ENCODE measurements at regions not wholly inside any gene's neighbourhood (a gene's known extent, or its start where the extent isn't known, plus 50 kb on each side); places are given as distances from the start of the nearest gene placed in this dataset.

DNA sequence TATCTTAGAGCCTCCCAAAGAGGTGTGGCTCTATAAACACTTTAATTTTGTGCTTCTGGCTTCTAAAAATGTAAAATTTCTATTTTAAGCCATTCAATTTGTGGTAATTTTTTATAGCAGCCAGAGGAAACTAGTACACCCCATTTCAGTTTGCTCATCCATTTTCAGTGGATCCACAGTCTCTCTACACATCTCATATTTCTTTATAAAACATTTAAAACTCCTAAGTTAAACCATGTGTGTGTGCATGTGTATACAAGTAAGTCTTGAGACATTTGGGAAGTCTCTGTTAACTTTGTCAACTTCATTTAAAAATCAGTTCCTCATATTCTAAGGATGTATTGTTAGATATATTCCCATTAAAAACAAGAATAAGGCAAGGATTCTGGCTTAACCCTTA is 273.2 kb downstream of the IL15 start:
- H3K4me3 ChIP-seq (ENCODE audit: control extremely low read depth in 1 of 5, extremely low read depth in 1 of 5, insufficient read depth in 1 of 5, low read depth in 2 of 5, low read length in 4 of 5): no peak overlapping the region
- no peak overlapping the region for H3K9ac ChIP-seq (ENCODE audit: low read length)
- no peak overlapping the region for H2AFZ ChIP-seq (ENCODE audit: insufficient read depth, low read depth, low read length, poor library complexity, severe bottlenecking)
- POLR2A ChIA-PET: no interaction called here
- intact Hi-C loops (cut with micrococcal nuclease): no loop called here
- H3K36me3 ChIP-seq (replicated peaks in 1 of 2; ENCODE audit: control extremely low read depth in 1 of 2, control insufficient read depth in 1 of 2, extremely low read depth in 1 of 2, insufficient read depth in 2 of 2, low read length in 1 of 2): no peaks in the 10 kb centered on the region
- H4K20me1 ChIP-seq (ENCODE audit: control insufficient read depth, insufficient read depth, low read length, poor library complexity, severe bottlenecking): no peaks in the 10 kb centered on the region
- no peak for TF ChIP-seq CTCF (IDR thresholded peaks at IDR 0.05)
- no peak for TF ChIP-seq EZH2 (IDR thresholded peaks at IDR 0.05; ENCODE audit: borderline replicate concordance, insufficient read depth, low read depth, low read length, poor library complexity, severe bottlenecking)
- H3K27ac ChIP-seq (ENCODE audit: low read length in 2 of 2): no peak overlapping the region
- DNase-seq (no peak), ATAC-seq (ENCODE audit: low read depth) (no peak)
- Mint-ChIP-seq H3K27me3 (no peaks in the 10 kb centered on the region), H3K27ac (no peak overlapping the region), H3K4me3 (no peak overlapping the region), H3K9me3 (ENCODE audit: insufficient read depth) (no peaks in the 10 kb centered on the region), H3K4me1 (no peaks in the 10 kb centered on the region)
- no peaks in the 10 kb centered on the region for H3K27me3 ChIP-seq (replicated peaks in 1 of 4; ENCODE audit: control extremely low read depth in 1 of 4, control insufficient read depth in 3 of 4, insufficient read depth in 4 of 4, low read length in 3 of 4)
- CTCF ChIA-PET: no interaction called here
- H3K4me2 ChIP-seq (replicated peaks; ENCODE audit: low read depth, low read length, poor library complexity, severe bottlenecking): no peak overlapping the region
- no peaks in the 10 kb centered on the region for H3K9me3 ChIP-seq (ENCODE audit: control extremely low read depth in 1 of 3, control insufficient read depth in 2 of 3, insufficient read depth in 1 of 3, low read length in 2 of 3)
- H3K79me2 ChIP-seq (ENCODE audit: control insufficient read depth, insufficient read depth, low read length): no peaks in the 10 kb centered on the region
- no peaks in the 10 kb centered on the region for H3K4me1 ChIP-seq (ENCODE audit: control insufficient read depth in 2 of 2, insufficient read depth in 2 of 2, low read length in 2 of 2)

DNA sequence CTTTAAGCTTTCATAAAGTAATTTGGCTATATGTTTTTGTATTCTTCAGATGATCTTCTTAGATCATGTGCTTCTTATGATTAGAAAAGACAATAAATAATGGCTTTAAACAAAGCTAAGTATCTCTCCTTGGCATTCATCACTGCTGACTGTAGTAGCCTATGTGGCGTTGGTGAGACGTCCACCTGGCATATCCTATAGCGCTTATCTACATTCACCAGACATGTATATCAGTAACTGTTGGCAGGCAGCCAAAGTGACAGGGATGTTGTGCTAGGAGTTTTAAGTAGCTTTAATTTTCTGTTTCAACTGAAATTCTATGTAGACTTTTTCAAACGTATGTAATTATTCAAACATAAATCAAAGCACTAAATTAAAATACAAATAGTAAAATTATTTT is 276.4 kb downstream of the IL15 start:
- no peaks in the 10 kb centered on the region for H3K79me2 ChIP-seq (ENCODE audit: control insufficient read depth, insufficient read depth, low read length)
- no CpG with 5 or more reads among the region's 4 CpGs for WGBS (ENCODE audit: insufficient coverage)
- H3K4me1 ChIP-seq (ENCODE audit: control insufficient read depth in 2 of 2, insufficient read depth in 2 of 2, low read length in 2 of 2): no peaks in the 10 kb centered on the region
- H3K27ac Mint-ChIP-seq: no peak overlapping the region
- no peaks in the 10 kb centered on the region for H3K4me1 Mint-ChIP-seq
- ATAC-seq (ENCODE audit: low read depth): no peak
- no peaks in the 10 kb centered on the region for H3K27me3 ChIP-seq (replicated peaks in 1 of 4; ENCODE audit: control extremely low read depth in 1 of 4, control insufficient read depth in 3 of 4, insufficient read depth in 4 of 4, low read length in 3 of 4)
- H3K4me3 ChIP-seq (ENCODE audit: control extremely low read depth in 1 of 5, extremely low read depth in 1 of 5, insufficient read depth in 1 of 5, low read depth in 2 of 5, low read length in 4 of 5): no peak overlapping the region
- no peaks in the 10 kb centered on the region for H3K9me3 ChIP-seq (ENCODE audit: control extremely low read depth in 1 of 3, control insufficient read depth in 2 of 3, insufficient read depth in 1 of 3, low read length in 2 of 3)
- no peaks in the 10 kb centered on the region for H3K27me3 Mint-ChIP-seq
- H2AFZ ChIP-seq (ENCODE audit: insufficient read depth, low read depth, low read length, poor library complexity, severe bottlenecking): no peak overlapping the region
- no peak overlapping the region for H3K27ac ChIP-seq (ENCODE audit: low read length in 2 of 2)
- ChIA-PET POLR2A (no interaction called here), CTCF (no interaction called here)
- no peaks in the 10 kb centered on the region for H3K36me3 ChIP-seq (replicated peaks in 1 of 2; ENCODE audit: control extremely low read depth in 1 of 2, control insufficient read depth in 1 of 2, extremely low read depth in 1 of 2, insufficient read depth in 2 of 2, low read length in 1 of 2)
- H3K4me2 ChIP-seq (replicated peaks; ENCODE audit: low read depth, low read length, poor library complexity, severe bottlenecking): no peak overlapping the region
- no peak for DNase-seq
- H3K9ac ChIP-seq (ENCODE audit: low read length): no peak overlapping the region
- intact Hi-C loops (cut with micrococcal nuclease): no loop called here
- no peaks in the 10 kb centered on the region for H3K9me3 Mint-ChIP-seq (ENCODE audit: insufficient read depth)
- no peaks in the 10 kb centered on the region for H4K20me1 ChIP-seq (ENCODE audit: control insufficient read depth, insufficient read depth, low read length, poor library complexity, severe bottlenecking)
- no peak for TF ChIP-seq EZH2 (IDR thresholded peaks at IDR 0.05; ENCODE audit: borderline replicate concordance, insufficient read depth, low read depth, low read length, poor library complexity, severe bottlenecking)
- no peak overlapping the region for H3K4me3 Mint-ChIP-seq
